ENCODE measurements at regions not wholly inside any gene's neighbourhood (a gene's known extent, or its start where the extent isn't known, plus 50 kb on each side); places are given as distances from the start of the nearest gene placed in this dataset.

DNA sequence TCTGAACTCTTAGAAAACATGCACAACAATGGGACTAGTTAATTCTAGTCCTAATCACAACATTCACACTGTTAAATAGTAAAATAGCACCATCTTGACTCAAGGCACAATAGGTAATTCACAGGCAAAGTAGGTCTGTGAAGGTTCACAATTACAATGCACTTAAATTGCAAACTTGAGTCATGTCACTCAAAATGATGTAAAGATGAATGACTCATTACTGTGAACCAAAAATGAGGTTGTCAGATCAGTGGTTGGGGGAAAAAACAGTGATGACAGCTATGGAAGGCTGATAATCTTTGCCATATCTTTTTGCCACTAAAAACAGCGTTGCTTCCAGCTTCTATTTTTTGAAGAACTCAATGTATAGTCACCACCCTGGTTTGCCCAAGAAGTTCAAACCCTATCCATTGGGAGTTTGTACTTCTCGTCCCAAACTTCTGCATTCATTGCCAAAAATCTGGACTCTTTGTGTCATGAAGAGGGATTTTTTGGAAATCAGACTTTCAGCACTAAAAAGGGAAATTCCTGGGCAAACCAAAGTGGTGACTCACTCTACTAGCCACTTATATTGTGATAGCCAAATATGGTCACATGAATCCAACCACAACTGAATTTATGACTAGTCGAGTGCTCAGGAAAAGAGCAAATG lies 200.9 kb upstream of the TMTC4 start:
- Mint-ChIP-seq H3K27ac (ENCODE audit: unreplicated experiment) (no peak overlapping the region), H3K36me3 (ENCODE audit: unreplicated experiment) (peaks cover 5% of the 10 kb centered on the region), H3K9me3 (ENCODE audit: unreplicated experiment) (no peaks in the 10 kb centered on the region), H3K4me3 (ENCODE audit: unreplicated experiment) (no peak overlapping the region), H3K27me3 (ENCODE audit: unreplicated experiment) (no peaks in the 10 kb centered on the region), H3K4me1 (ENCODE audit: low read depth, unreplicated experiment) (no peaks in the 10 kb centered on the region)
- DNase-seq, result no peak
- TF ChIP-seq, protein P1, sequence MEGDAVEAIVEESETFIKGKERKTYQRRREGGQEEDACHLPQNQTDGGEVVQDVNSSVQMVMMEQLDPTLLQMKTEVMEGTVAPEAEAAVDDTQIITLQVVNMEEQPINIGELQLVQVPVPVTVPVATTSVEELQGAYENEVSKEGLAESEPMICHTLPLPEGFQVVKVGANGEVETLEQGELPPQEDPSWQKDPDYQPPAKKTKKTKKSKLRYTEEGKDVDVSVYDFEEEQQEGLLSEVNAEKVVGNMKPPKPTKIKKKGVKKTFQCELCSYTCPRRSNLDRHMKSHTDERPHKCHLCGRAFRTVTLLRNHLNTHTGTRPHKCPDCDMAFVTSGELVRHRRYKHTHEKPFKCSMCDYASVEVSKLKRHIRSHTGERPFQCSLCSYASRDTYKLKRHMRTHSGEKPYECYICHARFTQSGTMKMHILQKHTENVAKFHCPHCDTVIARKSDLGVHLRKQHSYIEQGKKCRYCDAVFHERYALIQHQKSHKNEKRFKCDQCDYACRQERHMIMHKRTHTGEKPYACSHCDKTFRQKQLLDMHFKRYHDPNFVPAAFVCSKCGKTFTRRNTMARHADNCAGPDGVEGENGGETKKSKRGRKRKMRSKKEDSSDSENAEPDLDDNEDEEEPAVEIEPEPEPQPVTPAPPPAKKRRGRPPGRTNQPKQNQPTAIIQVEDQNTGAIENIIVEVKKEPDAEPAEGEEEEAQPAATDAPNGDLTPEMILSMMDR (IDR thresholded peaks at IDR 0.05; ENCODE audit: partially characterized antibody, unreplicated experiment), result no peak

- H3K27me3 Mint-ChIP-seq (ENCODE audit: unreplicated experiment), result peaks cover 3% of the 10 kb centered on the region
- H3K4me3 Mint-ChIP-seq (ENCODE audit: unreplicated experiment), result no peak overlapping the region
These were observed 198.2 kb upstream of the TMTC4 start for GRCh38 chr13:100872761-100873160.

GRCh38 chr13:100870898-100871297 lies 196.3 kb upstream of the TMTC4 start:
- H3K4me3 Mint-ChIP-seq (ENCODE audit: unreplicated experiment), result no peak overlapping the region
- H3K27me3 Mint-ChIP-seq (ENCODE audit: unreplicated experiment), result peaks cover 3% of the 10 kb centered on the region
- peaks cover 5% of the 10 kb centered on the region for H3K9me3 Mint-ChIP-seq (ENCODE audit: unreplicated experiment)
- H3K36me3 Mint-ChIP-seq (ENCODE audit: unreplicated experiment), result peaks cover 15% of the 10 kb centered on the region
- TF ChIP-seq, protein P1 (IDR thresholded peaks at IDR 0.05; ENCODE audit: partially characterized antibody, unreplicated experiment), result no peak
- no peak for DNase-seq
- no peak overlapping the region for H3K27ac Mint-ChIP-seq (ENCODE audit: unreplicated experiment)
- H3K4me1 Mint-ChIP-seq (ENCODE audit: low read depth, unreplicated experiment), result no peaks in the 10 kb centered on the region

More at GRCh38 chr13:100872761-100873160, 198.2 kb upstream of the TMTC4 start:
- Mint-ChIP-seq H3K4me1 (ENCODE audit: low read depth, unreplicated experiment) (no peaks in the 10 kb centered on the region), H3K9me3 (ENCODE audit: unreplicated experiment) (peaks cover 1% of the 10 kb centered on the region), H3K27ac (ENCODE audit: unreplicated experiment) (no peak overlapping the region), H3K36me3 (ENCODE audit: unreplicated experiment) (peaks cover 8% of the 10 kb centered on the region)
- TF ChIP-seq, protein P1 (IDR thresholded peaks at IDR 0.05; ENCODE audit: partially characterized antibody, unreplicated experiment), result no peak
- DNase-seq, result no peak

GRCh38 chr13:100860866-100861265 lies 186.3 kb upstream of the TMTC4 start:
- peaks cover 8% of the 10 kb centered on the region for H3K36me3 Mint-ChIP-seq (ENCODE audit: unreplicated experiment)
- TF ChIP-seq, protein P1 (IDR thresholded peaks at IDR 0.05; ENCODE audit: partially characterized antibody, unreplicated experiment), result no peak
- no peaks in the 10 kb centered on the region for H3K9me3 Mint-ChIP-seq (ENCODE audit: unreplicated experiment)
- H3K27ac Mint-ChIP-seq (ENCODE audit: unreplicated experiment), result peak overlapping the region; percentile 18
- no peak overlapping the region for H3K4me3 Mint-ChIP-seq (ENCODE audit: unreplicated experiment)
- peaks cover 8% of the 10 kb centered on the region for H3K4me1 Mint-ChIP-seq (ENCODE audit: low read depth, unreplicated experiment)
- DNase-seq, result no peak
- H3K27me3 Mint-ChIP-seq (ENCODE audit: unreplicated experiment), result no peaks in the 10 kb centered on the region

- Mint-ChIP-seq H3K4me1 (ENCODE audit: low read depth, unreplicated experiment) (peaks cover 8% of the 10 kb centered on the region), H3K4me3 (ENCODE audit: unreplicated experiment) (no peak overlapping the region), H3K27me3 (ENCODE audit: unreplicated experiment) (no peaks in the 10 kb centered on the region), H3K27ac (ENCODE audit: unreplicated experiment) (no peak overlapping the region), H3K9me3 (ENCODE audit: unreplicated experiment) (no peaks in the 10 kb centered on the region), H3K36me3 (ENCODE audit: unreplicated experiment) (peaks cover 4% of the 10 kb centered on the region)
- DNase-seq, result no peak
- TF ChIP-seq, protein P1 (IDR thresholded peaks at IDR 0.05; ENCODE audit: partially characterized antibody, unreplicated experiment), result no peak
These were observed 185.3 kb upstream of the TMTC4 start for GRCh38 chr13:100859861-100860260.

Data from glutamatergic neuron (in vitro differentiated cells).